ENCODE measurements at regions not wholly inside any gene's neighbourhood (a gene's known extent, or its start where the extent isn't known, plus 50 kb on each side); places are given as distances from the start of the nearest gene placed in this dataset.

- intact Hi-C loops (cut with micrococcal nuclease; ENCODE audit: unreplicated experiment) (no loop called here), in situ Hi-C loops (cut with MboI) (no loop called here)
- Histone ChIP-seq H3K4me1 (ENCODE audit: control insufficient read depth, insufficient read depth, low read length) (no peaks in the 10 kb centered on the region), H3K4me3 (no peak overlapping the region), H3K36me3 (ENCODE audit: control insufficient read depth in 2 of 2, insufficient read depth in 2 of 2, low read length in 1 of 2) (no peaks in the 10 kb centered on the region), H2AFZ (ENCODE audit: control insufficient read depth, low read depth, low read length) (no peak overlapping the region), H4K20me1 (ENCODE audit: control insufficient read depth, insufficient read depth) (no peaks in the 10 kb centered on the region), H3K27me3 (replicated peaks in 1 of 2; ENCODE audit: control insufficient read depth in 2 of 2, insufficient read depth in 2 of 2, low read length in 1 of 2) (no peaks in the 10 kb centered on the region), H3K9me3 (replicated peaks; ENCODE audit: control insufficient read depth, insufficient read depth, low read length) (no peaks in the 10 kb centered on the region), H3K9ac (ENCODE audit: control insufficient read depth, insufficient read depth, low read length) (no peak overlapping the region), H3K4me2 (ENCODE audit: control insufficient read depth, insufficient read depth) (no peak overlapping the region), H3K27ac (ENCODE audit: control insufficient read depth, insufficient read depth) (no peak overlapping the region), H3K79me2 (ENCODE audit: control insufficient read depth, insufficient read depth, low read length) (no peaks in the 10 kb centered on the region)
- no peak for DNase-seq (ENCODE audit: low read depth, low spot score)
- no peak for TF ChIP-seq SIN3A (IDR thresholded peaks at IDR 0.05; ENCODE audit: low read depth, low read length)
- no peak for TF ChIP-seq ZNF622 (IDR thresholded peaks at IDR 0.05)
- TF ChIP-seq POLR2AphosphoS2 (IDR thresholded peaks at IDR 0.05; ENCODE audit: low read depth, low read length), result no peak
- no peak for TF ChIP-seq ZBTB33 (IDR thresholded peaks at IDR 0.05)
- TF ChIP-seq ATF2 (IDR thresholded peaks at IDR 0.05; ENCODE audit: low read length), result no peak
- no peak for TF ChIP-seq SUPT20H (IDR thresholded peaks at IDR 0.05; ENCODE audit: borderline replicate concordance, control insufficient read depth, low read depth, low read length)
- TF ChIP-seq POLR2AphosphoS5 (IDR thresholded peaks at IDR 0.05; ENCODE audit: low read length), result no peak
- TF ChIP-seq HDAC2 (IDR thresholded peaks at IDR 0.05), result no peak
- TF ChIP-seq PAX5 (IDR thresholded peaks at IDR 0.05; ENCODE audit: borderline replicate concordance, low read depth, low read length), result no peak
- no peak for TF ChIP-seq KAT2A (conservative IDR thresholded peaks at IDR 0.05; ENCODE audit: control insufficient read depth, low read depth, low read length)
- TF ChIP-seq SPI1 (IDR thresholded peaks at IDR 0.05; ENCODE audit: borderline replicate concordance, insufficient read depth, low read depth, low read length), result no peak
- no peak for TF ChIP-seq MYB (IDR thresholded peaks at IDR 0.05; ENCODE audit: borderline replicate concordance, low read depth, low read length)
- no peak for TF ChIP-seq POU2F2 (IDR thresholded peaks at IDR 0.05; ENCODE audit: borderline replicate concordance, low read depth, low read length)
- 7% methylated on average over 6 of the region's 6 CpGs for WGBS (ENCODE audit: insufficient coverage, insufficient replicate concordance, low lambda C conversion rate, missing lambda C conversion rate)
- FAIRE-seq, result no peak
- no TSS peak for BruUV-seq (replicated peaks)
- CTCF ChIA-PET, result interaction anchor here (0.9 to 1.1 kb wide), 2 partner anchors 235 to 274 kb away, joined by 3 read pairs; partner anchors contain the start of gene ERCC4
- RAD21 ChIA-PET (ENCODE audit: unreplicated experiment), result no interaction called here
- no peak for ATAC-seq
- SMC1A ChIA-PET (ENCODE audit: uncharacterized antibody, unreplicated experiment), result interaction anchor here (0.6 to 1.2 kb wide), 3 partner anchors 24 to 157 kb away, joined by 3 to 4 read pairs (median 3); no protein-coding TSS in a partner anchor
- POLR2A ChIA-PET, result no interaction called here
Measured at GRCh38 chr16:13645601-13646245, 274.2 kb upstream of the ERCC4 start.
